B cell (primary cell): ENCODE measurements at regions not wholly inside any gene's neighbourhood (a gene's known extent, or its start where the extent isn't known, plus 50 kb on each side); places are given as distances from the start of the nearest gene placed in this dataset.

Experiments
- CTCF ChIP-seq: fragments of 200-600 bp; IDR thresholded peaks from one replicate; pipeline ENCODE4 v1.8.0; 2022; ENCODE audit warnings: antibody characterized with exemption, mild to moderate bottlenecking
- EZH2 ChIP-seq: IDR thresholded peaks from 2 replicates; pipeline ENCODE4 v1.6.1; 2012; ENCODE audit warnings: borderline replicate concordance, low read depth, mild to moderate bottlenecking, moderate library complexity, low read length; ENCODE audit not compliant: insufficient read depth, poor library complexity, severe bottlenecking

- TF ChIP-seq EZH2 (no peak), CTCF (no peak)
Measured at GRCh38 chr7:10688544-10688943, 285.1 kb upstream of the PHF14 start.
